SK-N-DZ (cell line): ENCODE measurements at regions not wholly inside any gene's neighbourhood (a gene's known extent, or its start where the extent isn't known, plus 50 kb on each side); places are given as distances from the start of the nearest gene placed in this dataset.

Experiments used
- DNase-seq: peaks from one replicate; pipeline ENCODE4 v3.0.0-alpha.2; 2015; ENCODE audit warnings: low spot score

GRCh38 chr21:34192646-34193285, 119.4 kb downstream of the MRPS6 start:
- no peak for DNase-seq

- DNase-seq: no peak
These were observed 122.0 kb downstream of the MRPS6 start for GRCh38 chr21:34195335-34195734.

GRCh38 chr21:34196996-34197395, 123.6 kb downstream of the MRPS6 start:
- no peak for DNase-seq

GRCh38 chr21:34197561-34197960, 124.2 kb downstream of the MRPS6 start:
- no peak for DNase-seq

GRCh38 chr21:34198231-34199120, 125.1 kb downstream of the MRPS6 start:
- no peak for DNase-seq

- no peak for DNase-seq
These were observed 125.9 kb downstream of the MRPS6 start for GRCh38 chr21:34199121-34199910.

GRCh38 chr21:34200288-34200905, 127.0 kb downstream of the MRPS6 start:
- DNase-seq: no peak

GRCh38 chr21:34201001-34201400, 127.6 kb downstream of the MRPS6 start:
- no peak for DNase-seq

- no peak for DNase-seq
These were observed 128.1 kb downstream of the MRPS6 start for GRCh38 chr21:34201481-34201858.

GRCh38 chr21:34202553-34203372, 129.4 kb downstream of the MRPS6 start:
- peak; percentile 68 for DNase-seq

- no peak for DNase-seq
These were observed 130.6 kb downstream of the MRPS6 start for GRCh38 chr21:34203851-34204420.

GRCh38 chr21:34204481-34205439, 131.4 kb downstream of the MRPS6 start:
- peak; percentile 81 for DNase-seq

- no peak for DNase-seq
These were observed 132.6 kb downstream of the MRPS6 start for GRCh38 chr21:34205811-34206571.

GRCh38 chr21:34213959-34214358, 140.6 kb downstream of the MRPS6 start:
- no peak for DNase-seq

GRCh38 chr21:34215501-34215900, 142.1 kb downstream of the MRPS6 start:
- no peak for DNase-seq

- no peak for DNase-seq
These were observed 142.7 kb downstream of the MRPS6 start for GRCh38 chr21:34215911-34216717.

- no peak for DNase-seq
These were observed 143.3 kb downstream of the MRPS6 start for GRCh38 chr21:34216718-34217032.

GRCh38 chr21:34217263-34217662, 143.9 kb downstream of the MRPS6 start:
- no peak for DNase-seq
